Ammon's horn (tissue), 1 donor: ENCODE measurements at regions not wholly inside any gene's neighbourhood (a gene's known extent, or its start where the extent isn't known, plus 50 kb on each side); places are given as distances from the start of the nearest gene placed in this dataset.
"Not testable (repeated sequence)": the region's sequence is repeated elsewhere in the genome, so short reads cannot be mapped to it uniquely, and the experiment has no call there.

Source experiments
- DNase-seq: peaks from one replicate; pipeline ENCODE4 v3.0.0-alpha.2; 2016; ENCODE audit warnings: low spot score

DNA sequence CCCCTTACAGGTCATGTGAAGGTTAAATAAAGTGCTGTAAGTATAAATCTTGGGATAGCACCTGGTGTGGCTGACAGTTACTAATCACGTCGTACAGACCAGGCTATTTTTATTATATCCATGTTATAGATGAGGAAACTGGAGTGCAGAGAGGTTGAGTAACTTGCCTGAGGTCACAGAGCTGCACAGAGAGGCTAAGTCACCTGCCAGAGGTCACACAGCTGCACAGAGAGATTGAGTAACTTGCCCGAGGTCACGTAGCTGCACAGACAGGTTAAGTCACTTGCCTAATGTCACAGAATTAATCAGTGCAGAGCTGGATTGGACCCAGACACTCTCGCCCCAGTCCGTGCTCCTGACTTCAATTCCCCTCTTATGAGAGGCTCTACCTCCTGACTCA lies 171.5 kb downstream of the NUP210 start:
- no peak for DNase-seq

DNA sequence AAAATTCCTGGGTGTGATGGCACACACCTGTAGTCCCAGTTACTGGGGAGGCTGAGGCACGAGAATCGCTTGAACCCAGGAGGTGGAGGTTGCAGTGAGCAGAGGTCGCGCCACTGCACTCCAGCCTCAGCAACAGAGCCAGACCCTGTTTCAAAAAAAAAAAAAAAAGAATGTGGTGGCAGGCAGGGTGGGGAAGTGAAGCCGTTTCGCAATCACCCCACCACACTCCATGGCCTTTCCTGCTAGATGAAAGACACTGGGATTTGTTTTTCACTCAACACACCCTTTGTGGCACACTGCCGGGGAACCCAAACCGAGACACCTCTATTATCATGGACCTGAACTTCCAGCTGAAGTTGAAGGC lies 172.4 kb upstream of the IQSEC1 start:
- no peak for DNase-seq

DNA sequence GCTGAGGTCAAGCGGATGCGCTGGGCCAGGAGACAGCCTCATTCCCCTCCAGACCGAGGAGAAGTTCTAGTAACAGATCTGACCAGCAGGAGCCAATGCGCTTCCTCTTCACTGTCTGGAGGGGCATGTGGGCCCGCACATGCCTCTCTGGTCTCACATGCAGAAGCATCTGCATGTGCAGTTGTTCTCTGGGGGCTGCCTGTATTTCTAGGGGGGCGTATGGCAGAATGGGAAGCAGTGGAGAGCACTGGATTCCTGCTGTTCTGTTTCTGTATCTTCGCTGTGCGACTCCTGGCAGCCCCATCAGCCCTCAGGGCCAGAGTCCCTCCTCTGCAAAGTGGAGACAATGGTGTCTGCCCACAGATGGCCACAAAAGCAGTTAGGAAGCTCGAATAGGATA lies 170.4 kb upstream of the IQSEC1 start:
- no peak for DNase-seq

DNA sequence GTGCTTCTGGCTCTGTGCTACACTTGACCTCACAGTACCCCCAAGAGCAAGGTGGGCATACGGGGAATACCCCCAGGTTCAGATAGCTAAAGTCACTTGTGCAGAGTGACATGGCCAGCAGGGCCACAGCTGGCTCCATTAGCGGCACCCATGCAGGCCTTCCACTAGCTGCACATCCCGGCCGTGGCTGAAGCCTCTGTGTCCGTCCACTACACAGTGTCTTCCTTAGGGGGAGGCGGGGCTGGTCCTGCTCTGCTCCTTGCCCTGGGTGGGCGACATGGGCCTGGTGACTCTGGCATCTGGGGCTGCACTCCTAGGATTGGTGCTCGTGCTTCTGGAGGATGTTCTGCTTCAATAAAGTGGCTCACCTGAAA lies 169.1 kb upstream of the IQSEC1 start:
- no peak for DNase-seq

DNA sequence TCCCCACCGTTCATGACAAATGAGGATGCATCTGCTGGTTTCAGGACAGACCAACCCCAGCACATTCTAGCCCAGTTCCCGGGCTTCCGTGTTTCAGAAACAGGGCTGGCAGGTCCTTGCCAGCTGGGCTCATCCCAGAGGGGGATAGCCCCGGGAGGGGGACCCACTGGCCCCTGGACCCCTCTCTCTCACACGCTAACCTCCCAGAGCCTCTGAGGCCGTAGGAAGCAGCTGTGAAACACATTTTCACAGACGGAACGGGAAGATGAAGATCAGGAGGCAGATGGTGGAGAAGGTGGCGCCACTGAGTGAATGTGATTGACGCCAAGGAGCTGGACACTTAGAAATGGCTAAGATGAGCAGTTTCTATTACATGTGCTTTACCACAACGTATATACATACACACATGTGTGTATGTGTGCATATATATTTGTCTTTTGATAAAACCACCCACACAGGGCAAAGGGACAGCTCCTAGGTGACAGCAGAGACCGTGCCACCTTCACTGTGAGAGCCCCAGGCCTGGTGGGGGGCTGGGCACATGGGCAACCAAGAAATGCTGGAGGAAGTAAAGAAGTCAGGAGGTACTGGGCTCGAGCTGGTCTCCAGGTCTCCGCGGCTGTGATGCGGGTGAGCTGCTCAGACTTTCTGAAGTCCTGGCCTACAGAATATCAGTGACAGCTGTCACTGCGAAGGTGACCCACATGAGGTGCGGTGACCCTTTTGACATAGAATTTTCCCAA lies 168.6 kb upstream of the IQSEC1 start:
- DNase-seq = no peak

DNA sequence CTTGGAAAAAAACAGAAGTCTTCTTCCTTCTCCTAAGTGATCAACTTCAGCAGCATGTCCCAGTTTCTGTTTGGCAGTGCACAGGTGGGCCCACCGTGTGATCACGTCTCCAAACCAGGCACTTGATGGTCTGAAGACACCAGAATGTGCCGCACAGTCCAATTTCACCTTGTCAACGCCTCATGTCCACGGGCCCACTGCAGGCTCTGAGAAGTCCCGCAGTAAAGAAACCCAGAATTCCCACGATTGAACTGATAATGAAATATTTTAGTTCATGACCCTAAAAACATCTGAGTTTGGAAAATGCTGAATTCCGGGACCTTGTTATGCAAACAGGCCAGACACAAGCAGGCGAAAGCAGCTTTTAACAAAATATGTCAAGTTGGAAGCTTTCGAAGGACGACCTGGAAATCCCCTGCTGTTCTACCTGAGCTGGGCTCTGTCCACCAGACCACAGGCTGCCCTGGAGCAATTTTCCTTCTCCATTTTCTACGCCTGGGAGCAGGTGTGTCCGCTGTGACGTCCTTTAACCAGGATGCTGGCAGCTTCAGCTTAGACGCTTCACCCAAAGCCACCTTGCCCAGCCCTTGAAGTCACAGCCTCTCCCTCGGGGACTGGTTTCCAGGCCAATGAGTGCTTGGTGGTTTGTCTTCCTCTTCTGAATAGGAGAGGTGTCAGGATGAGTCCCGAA lies 167.8 kb upstream of the IQSEC1 start:
- no peak for DNase-seq

DNA sequence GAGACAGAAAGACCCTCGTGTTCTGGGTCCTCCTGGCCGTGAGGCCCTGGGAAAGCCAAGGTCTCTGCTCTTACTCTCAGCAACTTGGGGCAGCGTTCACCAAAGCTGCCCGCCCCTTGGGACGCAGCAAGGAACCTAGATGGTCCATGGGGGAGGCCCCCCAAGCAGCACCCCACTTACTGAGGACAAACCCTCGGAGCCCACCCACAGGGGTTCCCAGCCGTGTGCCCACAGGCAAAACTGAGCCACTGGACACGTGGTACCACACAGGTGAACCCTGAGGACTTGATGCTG lies 166.2 kb upstream of the IQSEC1 start:
- DNase-seq = no peak

DNA sequence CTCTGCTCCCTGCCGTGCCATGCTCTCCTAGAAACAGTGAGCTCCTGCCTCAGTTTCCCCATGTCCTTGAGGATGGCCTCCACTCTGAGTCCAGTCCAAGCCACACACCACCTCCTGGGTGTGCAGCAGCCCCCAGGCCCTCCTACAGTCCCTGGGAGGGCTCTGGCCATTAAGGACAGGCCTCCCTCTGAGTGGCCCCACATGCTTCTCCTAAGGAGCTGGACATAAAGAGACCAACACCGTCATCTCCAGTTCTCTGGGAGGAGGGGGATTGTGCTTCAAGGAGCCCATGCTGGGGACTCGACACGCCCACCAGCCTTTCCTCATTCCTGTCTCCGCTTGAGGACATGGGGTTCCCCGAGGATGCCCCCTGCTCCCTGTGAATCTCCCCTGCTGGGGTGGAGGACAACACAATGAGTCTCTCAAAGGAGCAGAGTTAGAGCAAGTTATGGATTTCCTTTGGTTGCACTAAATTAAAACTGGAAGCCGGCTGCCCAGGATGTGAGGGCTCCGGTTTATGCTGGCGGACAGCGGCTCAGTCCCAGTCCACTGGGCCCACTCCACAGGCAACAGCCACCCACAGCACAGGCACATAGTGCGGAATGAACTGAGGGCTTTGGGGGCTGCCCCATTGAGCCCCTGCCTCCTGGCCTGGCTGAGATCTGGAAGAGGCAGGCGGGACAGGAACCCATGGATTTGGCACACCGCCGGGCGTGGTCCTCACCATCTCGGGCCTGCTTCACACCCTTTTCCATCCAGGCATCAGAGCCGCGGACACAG lies 165.6 kb upstream of the IQSEC1 start:
- DNase-seq = no peak

DNA sequence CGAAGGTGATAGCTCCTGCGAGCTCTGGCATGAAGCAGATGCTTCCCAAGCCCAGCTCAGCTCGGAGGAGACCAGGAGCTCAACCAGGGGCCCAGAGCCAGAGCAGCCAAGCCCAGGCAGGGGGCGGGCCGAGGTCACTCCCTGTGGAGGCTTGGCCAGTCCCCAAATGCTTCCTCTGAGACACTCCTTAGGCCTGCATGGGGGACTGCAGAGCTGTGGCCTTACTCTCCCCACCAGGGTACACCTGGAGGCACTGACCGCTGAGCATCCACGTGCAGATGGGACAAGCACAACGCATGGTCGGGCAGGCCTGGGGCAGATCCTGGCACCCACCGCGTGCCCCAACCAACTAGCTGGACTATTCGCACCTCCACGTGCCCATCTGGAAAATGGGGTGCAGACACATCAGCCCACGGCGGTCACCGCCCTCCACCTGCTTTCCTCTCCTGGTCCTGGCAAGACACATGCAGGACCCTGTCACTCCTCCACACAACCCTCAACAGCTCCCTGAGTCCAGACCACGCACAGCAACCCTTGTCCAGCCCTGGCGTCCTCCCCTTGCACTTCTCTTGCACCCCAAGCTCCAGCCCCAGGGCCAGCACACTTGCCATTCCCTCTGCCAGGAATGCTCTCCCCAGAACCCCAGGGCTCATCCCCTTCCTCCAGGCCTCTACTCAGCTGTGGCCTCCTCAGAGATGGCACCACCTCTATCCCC lies 164.7 kb upstream of the IQSEC1 start:
- DNase-seq = no peak

DNA sequence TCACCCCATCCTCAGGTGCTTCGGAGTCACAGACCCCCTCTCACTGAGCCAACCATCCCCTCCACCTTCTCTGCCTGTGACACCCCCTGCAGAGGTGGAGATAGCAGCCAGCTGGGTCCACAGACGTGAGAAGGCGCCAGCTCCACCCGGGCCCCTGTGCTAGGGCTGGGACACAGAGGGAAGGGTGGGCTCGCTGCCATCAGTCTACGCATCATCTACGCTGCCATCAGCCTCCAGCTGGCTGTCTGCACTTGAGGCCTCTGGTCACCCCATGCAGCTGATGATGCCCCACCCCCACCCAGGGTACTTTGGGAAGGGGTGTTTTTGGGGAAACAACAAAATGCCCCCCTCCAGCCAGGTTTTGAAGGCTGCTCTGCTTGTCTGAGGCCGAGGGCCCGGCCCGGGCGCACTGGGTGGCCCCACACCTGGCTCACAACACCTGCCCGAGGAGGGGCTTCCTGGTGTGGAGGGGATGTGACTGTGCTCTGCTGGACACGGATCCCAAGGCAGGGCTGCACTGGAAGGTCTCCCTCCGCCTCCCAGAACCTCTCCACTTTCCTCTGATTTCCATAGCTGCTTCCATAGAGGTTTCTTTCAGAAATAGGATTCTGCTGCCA lies 163.4 kb upstream of the IQSEC1 start:
- no peak for DNase-seq

DNA sequence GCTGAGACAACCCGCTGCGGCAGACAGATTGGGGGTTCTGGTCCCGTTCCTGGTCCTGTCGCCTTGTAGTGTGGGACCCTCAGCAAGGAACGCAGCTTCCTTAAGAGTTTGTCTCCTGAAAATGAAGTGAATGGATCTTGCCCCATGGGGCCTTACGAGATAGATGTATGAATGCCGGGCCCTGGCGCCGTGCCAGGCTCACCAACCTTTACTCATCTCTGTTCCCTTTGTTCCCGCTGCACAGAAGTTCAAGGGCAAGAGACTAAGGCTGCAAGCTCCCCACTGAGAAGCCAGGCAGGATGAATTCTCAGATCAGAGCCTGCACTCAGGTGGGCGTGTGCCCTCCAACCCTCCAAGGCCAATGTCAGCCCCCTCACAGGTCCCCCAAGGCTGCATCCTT lies 162.7 kb upstream of the IQSEC1 start:
- no peak for DNase-seq

DNA sequence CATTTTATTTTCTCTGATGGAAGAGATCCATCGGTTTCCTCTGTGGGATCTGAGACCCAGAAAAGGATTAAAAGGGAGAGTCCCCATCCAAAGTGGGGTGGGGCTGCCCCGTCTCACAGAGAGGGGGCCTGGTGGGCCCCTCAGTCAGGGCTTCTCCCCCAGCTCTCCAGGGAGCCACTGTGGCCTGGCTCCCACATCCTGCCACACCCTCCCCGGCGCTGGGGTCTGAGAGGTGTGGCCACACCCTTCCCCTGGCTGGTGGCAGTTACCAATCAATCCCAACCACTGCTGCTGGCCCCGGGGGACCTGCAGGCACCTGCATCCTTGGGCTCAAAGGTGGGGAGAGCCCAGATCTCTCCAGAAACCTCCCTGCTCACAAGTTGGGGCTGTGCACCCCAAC lies 161.8 kb upstream of the IQSEC1 start:
- DNase-seq = no peak

DNA sequence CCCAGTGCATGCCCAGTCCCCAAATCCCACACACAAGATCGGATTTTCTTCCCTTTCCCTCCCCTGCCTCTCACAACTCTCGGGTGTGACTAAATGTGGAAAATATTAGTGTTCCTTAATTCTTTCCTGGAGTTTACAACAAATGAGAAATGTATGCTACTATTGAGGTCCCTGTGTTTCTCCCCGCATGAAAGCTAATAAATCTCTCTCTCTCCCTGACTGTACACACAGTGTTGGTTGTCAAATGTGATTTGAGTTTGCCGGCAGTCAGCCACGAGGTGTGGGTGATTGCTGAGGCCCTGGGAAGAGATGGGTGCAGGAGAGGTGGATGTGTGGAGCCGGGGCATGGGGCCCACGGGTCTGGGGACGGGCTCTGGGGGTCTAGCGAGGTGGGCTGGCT lies 161.4 kb upstream of the IQSEC1 start:
- no peak for DNase-seq

DNA sequence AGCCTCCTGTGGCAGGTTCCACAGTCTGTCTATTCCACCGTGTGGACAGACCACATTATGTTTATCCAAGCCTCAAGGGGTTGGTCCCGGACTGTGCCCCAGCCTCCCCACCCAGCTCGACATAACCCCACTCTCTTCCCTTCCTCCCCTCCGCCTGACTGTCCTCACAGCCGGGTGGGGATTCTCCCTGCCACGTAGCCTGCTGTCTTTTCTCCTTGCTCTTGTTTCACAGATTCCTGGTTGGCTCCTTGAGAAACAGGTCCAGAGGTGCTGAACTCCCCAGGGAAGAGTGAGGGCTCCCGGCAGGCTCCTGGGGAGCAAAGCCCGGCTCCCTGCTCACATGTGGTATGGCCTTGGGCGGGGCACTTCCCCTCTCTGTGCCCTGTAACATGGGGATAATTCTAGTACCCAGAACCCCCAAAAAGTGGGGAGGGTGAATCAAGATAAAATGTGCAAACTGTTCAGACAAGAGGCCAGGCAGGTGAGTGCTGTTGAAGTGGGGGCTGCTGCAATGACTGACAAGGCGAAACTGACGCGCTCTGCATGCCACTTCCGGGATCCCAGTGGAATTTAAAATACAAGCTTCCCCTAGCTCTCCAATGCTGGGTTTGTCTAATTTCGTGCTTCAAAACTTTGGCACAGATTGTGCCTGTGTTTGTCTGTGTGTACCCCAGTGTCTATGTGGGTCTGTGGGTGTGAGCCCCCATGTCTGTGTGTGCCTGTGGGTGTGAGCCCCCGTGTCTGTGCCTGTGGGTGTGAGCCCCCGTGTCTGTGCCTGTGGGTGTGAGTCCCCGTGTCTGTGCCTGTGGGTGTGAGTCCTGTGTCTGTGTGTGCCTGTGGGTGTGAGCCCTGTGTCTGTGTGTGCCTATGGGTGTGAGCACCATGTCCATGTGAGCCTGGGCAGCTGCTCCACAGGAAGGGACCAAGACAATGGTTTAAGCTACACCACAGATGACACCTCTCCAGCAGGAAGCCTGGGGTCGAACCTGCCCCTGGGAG lies 160.6 kb upstream of the IQSEC1 start:
- DNase-seq = no peak

DNA sequence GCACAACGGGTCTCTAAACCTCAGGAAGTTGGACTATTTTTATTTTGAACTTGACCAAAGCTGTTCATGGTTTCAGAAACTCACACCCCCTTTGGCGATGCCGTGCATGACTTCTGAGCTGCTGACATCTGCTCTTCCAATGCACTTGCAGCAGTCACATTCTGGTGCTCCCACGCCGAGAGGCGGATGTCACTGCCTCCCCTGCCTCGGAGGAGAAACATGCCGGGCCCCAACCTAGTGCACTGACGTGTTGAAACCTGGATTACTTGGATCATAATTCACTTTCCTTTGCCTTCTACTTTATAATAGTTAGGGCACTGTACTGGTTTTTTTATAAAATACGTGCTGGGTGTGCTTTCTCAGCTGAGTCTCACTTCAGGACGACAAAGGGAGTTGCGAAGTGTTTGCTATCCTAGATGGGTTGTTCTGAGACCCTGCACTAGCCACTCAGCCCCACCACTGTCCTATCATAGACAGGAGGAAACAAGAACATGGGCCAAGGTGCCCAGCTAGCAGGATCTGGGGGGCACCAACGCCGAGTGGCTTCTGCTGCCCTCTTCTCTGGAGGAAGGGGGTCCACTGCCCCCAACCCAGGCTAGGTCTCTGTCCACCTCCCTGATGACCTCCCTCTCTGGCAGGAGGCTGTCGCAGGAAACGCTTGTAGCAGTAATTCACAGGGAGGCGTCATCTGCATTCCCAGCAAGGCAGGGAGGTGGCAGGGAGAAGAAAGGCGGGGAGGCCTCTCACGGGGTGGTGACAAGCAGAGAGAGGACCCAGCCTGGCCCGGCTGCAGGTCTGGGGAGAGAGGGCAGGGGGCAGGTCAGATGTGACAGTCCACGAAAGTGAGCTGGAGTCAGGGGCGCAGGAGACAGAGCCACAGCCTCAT lies 158.8 kb upstream of the IQSEC1 start:
- DNase-seq = no peak

DNA sequence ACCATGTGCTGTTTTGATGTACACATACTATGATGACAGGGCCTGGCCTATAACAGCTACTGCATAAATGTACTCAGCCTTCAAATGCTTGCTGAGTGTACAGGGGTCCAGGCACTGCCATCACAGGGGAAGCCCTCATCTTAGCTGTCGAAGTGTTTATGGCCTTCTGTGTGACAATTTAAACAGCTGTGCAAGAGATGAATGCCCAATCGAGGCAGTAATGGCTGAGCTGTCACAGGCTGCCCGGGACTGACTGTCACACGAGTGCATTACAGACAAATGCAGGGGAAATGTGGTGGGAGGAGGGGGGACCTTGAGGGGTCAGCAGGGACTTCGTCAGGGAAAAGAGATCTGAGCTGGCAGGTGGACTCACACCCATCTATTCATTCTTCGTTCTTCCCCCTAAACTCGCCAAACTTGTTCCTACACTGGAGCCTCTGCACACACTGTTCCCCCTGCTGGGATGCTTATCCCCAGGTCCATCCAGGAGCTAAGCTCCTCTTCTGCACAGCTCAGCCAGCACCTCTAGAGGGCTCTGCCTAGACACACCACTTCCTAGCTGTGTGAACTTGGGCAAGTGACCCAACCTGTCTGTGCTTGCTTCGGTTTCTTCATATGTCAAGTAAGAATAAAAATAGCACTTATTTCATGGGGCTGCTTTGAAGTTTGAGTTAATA lies 156.2 kb upstream of the IQSEC1 start:
- DNase-seq = no peak

DNA sequence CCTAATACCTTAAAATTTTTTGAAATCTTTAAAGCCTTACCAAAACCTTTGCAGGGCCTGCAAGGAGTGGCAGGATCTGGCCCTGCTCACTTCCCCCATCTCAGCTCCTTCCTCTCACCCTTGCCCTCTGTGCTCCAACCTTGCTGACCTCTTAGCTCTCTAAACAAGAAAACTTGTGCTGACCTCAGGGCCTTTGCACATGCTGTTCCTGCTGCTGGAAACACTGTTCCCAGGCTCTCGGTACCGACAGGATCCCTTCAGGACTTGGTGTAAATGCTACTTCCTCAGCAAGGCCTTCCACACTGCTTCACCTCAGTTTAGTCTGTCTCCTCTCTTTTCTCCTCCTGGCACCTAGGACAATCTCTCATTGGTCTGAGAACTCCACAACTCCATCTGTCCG lies 155.4 kb upstream of the IQSEC1 start:
- DNase-seq = no peak

DNA sequence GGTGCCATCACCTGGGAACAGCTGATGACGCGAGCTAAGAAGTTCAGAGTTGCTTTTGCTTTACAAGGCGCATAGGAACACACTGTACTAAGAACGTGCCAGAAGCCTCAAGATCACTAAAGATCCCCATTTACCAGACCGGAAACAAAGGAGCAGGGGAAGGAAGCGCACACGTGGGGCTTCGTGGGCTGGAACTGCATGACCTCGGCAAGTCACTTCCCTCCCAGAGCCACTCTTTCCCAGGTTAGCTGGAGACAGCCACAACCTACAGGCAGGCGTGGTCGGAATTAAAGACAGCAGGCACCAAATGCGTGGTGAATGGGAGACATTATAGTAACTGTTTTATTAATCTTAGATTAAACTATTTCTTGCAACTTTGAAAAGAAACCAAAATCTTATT lies 154.9 kb upstream of the IQSEC1 start:
- DNase-seq = not testable (repeated sequence)
